Smooth muscle cell (in vitro differentiated cells): ENCODE measurements at regions not wholly inside any gene's neighbourhood (a gene's known extent, or its start where the extent isn't known, plus 50 kb on each side); places are given as distances from the start of the nearest gene placed in this dataset.

ENCODE experiments used
- DNase-seq: peaks from one replicate; lab custom pipeline; 2025; ENCODE audit not compliant: unreplicated experiment; lab: John Stamatoyannopoulos, UW
- H2AFZ ChIP-seq: fragments of 200-600 bp; sonication (generic); 2 replicates; pipeline ENCODE4 v1.6.0; 2016; ENCODE audit warnings: antibody characterized with exemption, low read depth, mild to moderate bottlenecking
- H3F3A ChIP-seq: fragments of 200-600 bp; sonication (generic); 2 replicates; pipeline ENCODE4 v1.6.0; 2017; ENCODE audit warnings: antibody characterized with exemption, low read depth
- H3K27ac ChIP-seq: fragments of 200-600 bp; sonication (generic); 2 replicates; pipeline ENCODE4 v1.5.1; 2016; ENCODE audit warnings: low read depth, mild to moderate bottlenecking
- H3K27me3 ChIP-seq: fragments of 200-600 bp; sonication (generic); 2 replicates; pipeline ENCODE4 v1.6.1; 2016; ENCODE audit warnings: low read depth, mild to moderate bottlenecking
- H3K36me3 ChIP-seq: fragments of 200-600 bp; sonication (generic); 2 replicates; pipeline ENCODE4 v1.5.1; 2016; ENCODE audit warnings: low read depth
- H3K4me1 ChIP-seq: fragments of 200-600 bp; sonication (generic); 2 replicates; pipeline ENCODE4 v1.5.1; 2016; ENCODE audit warnings: low read depth
- H3K4me2 ChIP-seq: fragments of 200-600 bp; sonication (generic); 2 replicates; pipeline ENCODE4 v1.6.0; 2016; ENCODE audit warnings: mild to moderate bottlenecking
- H3K4me3 ChIP-seq: fragments of 200-600 bp; sonication (generic); 2 replicates; pipeline ENCODE4 v1.5.1; 2016; ENCODE audit warnings: mild to moderate bottlenecking
- H3K79me2 ChIP-seq: fragments of 200-600 bp; sonication (generic); 2 replicates; pipeline ENCODE4 v1.6.0; 2016; ENCODE audit warnings: low read depth, mild to moderate bottlenecking
- H3K9ac ChIP-seq: fragments of 200-600 bp; sonication (generic); 2 replicates; pipeline ENCODE4 v1.6.0; 2016; ENCODE audit warnings: low read depth
- H3K9me3 ChIP-seq: fragments of 200-600 bp; sonication (generic); replicated peaks from 2 replicates; pipeline ENCODE4 v1.5.1; 2016; ENCODE audit warnings: low read depth
- H4K20me1 ChIP-seq: fragments of 200-600 bp; sonication (generic); 2 replicates; pipeline ENCODE4 v1.6.0; 2016; ENCODE audit warnings: low read depth
- WGBS: methylation state at CpG from one replicate; pipeline ENCODE4 v1.1.7; 2016; ENCODE audit warnings: low lambda C conversion rate; 5-methylcytosine and 5-hydroxymethylcytosine counted together
- TF ChIP-seq, protein P1 (sequence below): fragments of 200-600 bp; sonication (generic); IDR thresholded peaks from 2 replicates; pipeline ENCODE4 v1.5.1; 2017; ENCODE audit warnings: borderline replicate concordance, mild to moderate bottlenecking, antibody characterized with exemption; ENCODE audit not compliant: insufficient read depth, poor library complexity, severe bottlenecking

DNA sequence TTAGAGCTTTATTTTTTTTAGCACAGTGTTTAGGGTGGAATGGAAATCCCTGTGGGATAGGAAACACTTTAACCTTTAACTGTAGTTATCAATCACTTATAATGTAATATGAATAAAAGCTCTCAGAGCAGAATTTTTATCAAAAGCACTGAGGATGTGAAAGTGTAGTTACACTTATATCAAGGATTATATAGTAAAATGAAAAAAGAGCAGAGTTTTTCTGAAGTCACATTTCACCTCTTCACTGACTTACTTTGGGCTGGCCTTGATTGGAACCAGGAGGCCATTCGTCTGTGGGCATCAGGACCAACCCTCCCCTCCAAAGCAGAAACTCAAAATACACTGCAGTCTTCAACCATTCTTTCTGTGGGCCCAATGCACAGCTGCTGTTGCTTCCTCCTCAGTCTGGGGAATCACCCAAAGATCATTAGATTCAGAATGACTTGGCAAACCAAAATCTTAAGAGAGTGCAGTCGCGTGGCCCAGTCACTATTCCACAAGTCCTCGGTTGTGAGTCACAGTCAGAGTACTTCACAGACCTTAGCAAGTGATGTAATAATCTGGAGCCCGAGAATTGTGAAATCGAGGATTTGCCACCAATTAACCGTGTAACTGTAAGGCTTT, 132.6 kb upstream of the COL8A1 start:
- no peak overlapping the region for H3K4me3 ChIP-seq
- H3K4me1 ChIP-seq, result no peaks in the 10 kb centered on the region
- peak overlapping the region; percentile 76 for H3K27ac ChIP-seq
- WGBS, result 51% methylated on average over 7 of the region's 7 CpGs
- H2AFZ ChIP-seq, result no peak overlapping the region
- no peak overlapping the region for H3K4me2 ChIP-seq
- H3K36me3 ChIP-seq, result no peaks in the 10 kb centered on the region
- no peaks in the 10 kb centered on the region for H3F3A ChIP-seq
- H3K9me3 ChIP-seq, result no peaks in the 10 kb centered on the region
- H4K20me1 ChIP-seq, result no peaks in the 10 kb centered on the region
- no peak overlapping the region for H3K9ac ChIP-seq
- TF ChIP-seq, protein P1, sequence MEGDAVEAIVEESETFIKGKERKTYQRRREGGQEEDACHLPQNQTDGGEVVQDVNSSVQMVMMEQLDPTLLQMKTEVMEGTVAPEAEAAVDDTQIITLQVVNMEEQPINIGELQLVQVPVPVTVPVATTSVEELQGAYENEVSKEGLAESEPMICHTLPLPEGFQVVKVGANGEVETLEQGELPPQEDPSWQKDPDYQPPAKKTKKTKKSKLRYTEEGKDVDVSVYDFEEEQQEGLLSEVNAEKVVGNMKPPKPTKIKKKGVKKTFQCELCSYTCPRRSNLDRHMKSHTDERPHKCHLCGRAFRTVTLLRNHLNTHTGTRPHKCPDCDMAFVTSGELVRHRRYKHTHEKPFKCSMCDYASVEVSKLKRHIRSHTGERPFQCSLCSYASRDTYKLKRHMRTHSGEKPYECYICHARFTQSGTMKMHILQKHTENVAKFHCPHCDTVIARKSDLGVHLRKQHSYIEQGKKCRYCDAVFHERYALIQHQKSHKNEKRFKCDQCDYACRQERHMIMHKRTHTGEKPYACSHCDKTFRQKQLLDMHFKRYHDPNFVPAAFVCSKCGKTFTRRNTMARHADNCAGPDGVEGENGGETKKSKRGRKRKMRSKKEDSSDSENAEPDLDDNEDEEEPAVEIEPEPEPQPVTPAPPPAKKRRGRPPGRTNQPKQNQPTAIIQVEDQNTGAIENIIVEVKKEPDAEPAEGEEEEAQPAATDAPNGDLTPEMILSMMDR, result no peak
- DNase-seq, result no peak
- H3K79me2 ChIP-seq, result no peaks in the 10 kb centered on the region
- H3K27me3 ChIP-seq, result no peaks in the 10 kb centered on the region

DNA sequence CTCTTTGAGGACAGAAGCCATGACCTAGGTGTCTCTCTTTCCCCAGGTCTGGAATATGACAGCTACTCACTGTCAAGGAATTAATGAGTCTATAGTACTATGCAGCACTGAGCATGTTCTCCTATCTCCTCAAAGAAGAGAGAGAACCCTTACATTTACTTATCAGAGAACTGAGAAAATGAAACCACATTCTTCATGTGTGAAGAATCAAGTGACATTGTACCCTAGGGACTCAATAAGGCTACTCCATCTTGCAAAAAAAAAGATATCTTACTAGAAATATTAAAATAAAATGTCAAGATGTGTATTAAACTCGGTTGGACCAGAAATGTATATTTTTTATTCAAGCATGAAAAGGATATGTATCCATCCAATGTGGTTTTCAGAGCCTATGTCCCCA, 133.2 kb upstream of the COL8A1 start:
- H3K27ac ChIP-seq, result peak overlapping the region; percentile 76
- no peaks in the 10 kb centered on the region for H3F3A ChIP-seq
- H3K9ac ChIP-seq, result no peak overlapping the region
- H2AFZ ChIP-seq, result no peak overlapping the region
- no peaks in the 10 kb centered on the region for H3K9me3 ChIP-seq
- no peak overlapping the region for H3K4me2 ChIP-seq
- no peaks in the 10 kb centered on the region for H4K20me1 ChIP-seq
- no peak for DNase-seq
- TF ChIP-seq, protein P1, result no peak
- no peaks in the 10 kb centered on the region for H3K4me1 ChIP-seq
- no peaks in the 10 kb centered on the region for H3K36me3 ChIP-seq
- H3K79me2 ChIP-seq, result no peaks in the 10 kb centered on the region
- WGBS, result 77% methylated on average over 1 of the region's 1 CpG
- no peak overlapping the region for H3K4me3 ChIP-seq
- no peaks in the 10 kb centered on the region for H3K27me3 ChIP-seq

DNA sequence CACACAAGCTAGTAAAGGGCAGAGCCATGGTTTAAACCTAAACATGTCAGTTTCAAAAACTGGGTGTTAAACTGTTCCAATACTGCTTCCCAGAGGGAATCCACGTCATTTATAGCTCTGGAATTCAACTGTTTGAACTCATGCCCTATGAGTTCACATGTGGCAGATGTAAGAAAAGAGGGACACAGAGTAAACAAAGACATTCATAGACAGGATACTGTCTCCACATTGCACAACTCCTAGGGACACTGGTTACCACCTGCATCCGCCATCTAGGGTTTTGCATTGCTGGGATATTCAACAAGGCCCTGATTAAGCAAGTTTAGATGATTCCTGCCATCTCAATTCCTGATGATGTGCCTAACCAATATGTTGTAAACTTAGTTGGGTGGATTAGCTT, 134.1 kb upstream of the COL8A1 start:
- peak overlapping the region; percentile 35 for H3K9ac ChIP-seq
- peak overlapping the region; percentile 41 for H2AFZ ChIP-seq
- TF ChIP-seq, protein P1, result no peak
- no peaks in the 10 kb centered on the region for H3K9me3 ChIP-seq
- no peaks in the 10 kb centered on the region for H3K36me3 ChIP-seq
- H3K4me2 ChIP-seq, result peak overlapping the region; percentile 45
- no peaks in the 10 kb centered on the region for H3F3A ChIP-seq
- peak overlapping the region; percentile 76 for H3K27ac ChIP-seq
- H4K20me1 ChIP-seq, result no peaks in the 10 kb centered on the region
- H3K27me3 ChIP-seq, result no peaks in the 10 kb centered on the region
- WGBS, result 46% methylated on average over 2 of the region's 2 CpGs
- H3K4me3 ChIP-seq, result no peak overlapping the region
- DNase-seq, result no peak
- no peaks in the 10 kb centered on the region for H3K79me2 ChIP-seq
- H3K4me1 ChIP-seq, result no peaks in the 10 kb centered on the region

DNA sequence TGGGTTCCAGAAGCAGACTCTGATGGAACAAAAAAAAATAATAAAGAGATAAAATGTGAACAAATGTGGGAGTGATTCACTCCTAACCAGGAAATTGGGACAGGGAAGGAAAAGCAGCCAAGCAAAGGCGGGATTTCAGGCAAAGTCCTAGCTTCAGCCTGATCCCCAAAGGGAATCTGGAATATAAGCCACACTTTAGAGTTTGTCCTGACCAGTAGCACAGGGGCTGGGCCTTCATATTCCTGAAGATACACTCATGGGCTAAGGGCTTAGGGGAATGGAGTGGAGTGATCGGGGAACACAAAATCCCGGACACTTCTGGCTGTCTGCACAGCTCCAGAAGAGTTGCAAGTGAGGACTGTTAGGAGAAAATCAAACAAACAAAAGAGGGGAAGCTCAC, 135.0 kb upstream of the COL8A1 start:
- no peaks in the 10 kb centered on the region for H3K36me3 ChIP-seq
- peak overlapping the region; percentile 83 for H2AFZ ChIP-seq
- H3F3A ChIP-seq, result no peaks in the 10 kb centered on the region
- H4K20me1 ChIP-seq, result no peaks in the 10 kb centered on the region
- H3K79me2 ChIP-seq, result no peaks in the 10 kb centered on the region
- DNase-seq, result no peak
- 33% methylated on average over 3 of the region's 3 CpGs for WGBS
- no peaks in the 10 kb centered on the region for H3K9me3 ChIP-seq
- H3K27me3 ChIP-seq, result no peaks in the 10 kb centered on the region
- peak overlapping the region; percentile 76 for H3K27ac ChIP-seq
- no peak overlapping the region for H3K4me3 ChIP-seq
- H3K9ac ChIP-seq, result no peak overlapping the region
- H3K4me1 ChIP-seq, result no peaks in the 10 kb centered on the region
- TF ChIP-seq, protein P1, result no peak
- peak overlapping the region; percentile 45 for H3K4me2 ChIP-seq
